T-cell (primary cell): ENCODE measurements at regions not wholly inside any gene's neighbourhood (a gene's known extent, or its start where the extent isn't known, plus 50 kb on each side); places are given as distances from the start of the nearest gene placed in this dataset.
"Not testable (repeated sequence)": the region's sequence is repeated elsewhere in the genome, so short reads cannot be mapped to it uniquely, and the experiment has no call there.

ENCODE experiments used
- ATAC-seq, 4 experiments: fragments of 200-7000 bp in 3 of 4; fragments of 150-1000 bp in 1 of 4; cut with Tn5 transposase; replicated peaks in 1 of 4; 1 replicate in 3 of 4; 2 replicates in 1 of 4; pipeline ENCODE4 v1.10.0; 2021; ENCODE audit warnings: moderate library complexity in 3 of 4, mild to moderate bottlenecking in 2 of 4, moderate number of reproducible peaks in 1 of 4
- CTCF ChIA-PET, 2 donors: fragments of 300-600 bp; sonication (Branson Sonifier 250); formaldehyde crosslinking; loops; one replicate each; lab custom pipeline; 2022; ENCODE audit warnings: antibody characterized with exemption in 2 of 2; lab: Charles Lee
- POLR2A ChIA-PET, 2 donors: fragments of 300-600 bp; sonication (Branson Sonifier 250); formaldehyde crosslinking; loops; one replicate each; lab custom pipeline; 2022; ENCODE audit warnings: antibody characterized with exemption in 2 of 2; lab: Charles Lee
- DNase-seq, 35 experiments: peaks; one replicate each; pipeline versions ENCODE4 v3.0.0 to v3.0.0-alpha.2; 2013 to 2023
- H3K27ac ChIP-seq: one replicate; pipeline ENCODE4 v1.5.1; 2013; ENCODE audit warnings: low read length
- H3K27me3 ChIP-seq, 2 experiments: replicated peaks in 1 of 2; 1 replicate in 1 of 2; 2 replicates in 1 of 2; pipeline versions ENCODE4 v1.6.1 to v1.7.0; 2013; ENCODE audit warnings: low read length in 1 of 2, mixed read lengths in 1 of 2; ENCODE audit not compliant: control insufficient read depth in 2 of 2, insufficient read depth in 2 of 2; ENCODE audit errors: extremely low read depth in 1 of 2
- H3K36me3 ChIP-seq, 2 donors: 1 replicate in 1 of 2; 2 replicates in 1 of 2; pipeline versions ENCODE4 v1.6.1 to v1.7.0; 2013; ENCODE audit warnings: low read length in 1 of 2; ENCODE audit not compliant: control insufficient read depth in 2 of 2, insufficient read depth in 1 of 2; ENCODE audit errors: extremely low read depth in 1 of 2
- H3K4me1 ChIP-seq, 2 experiments: 1 replicate in 1 of 2; 2 replicates in 1 of 2; pipeline versions ENCODE4 v1.6.1 to v1.7.0; 2013; ENCODE audit warnings: low read length in 2 of 2, mixed read lengths in 1 of 2; ENCODE audit not compliant: insufficient read depth in 2 of 2, control insufficient read depth in 1 of 2; ENCODE audit errors: extremely low read depth in 1 of 2
- H3K4me3 ChIP-seq, 2 donors: 1 replicate in 1 of 2; 2 replicates in 1 of 2; pipeline versions ENCODE4 v1.5.1 to v1.7.0; 2013; ENCODE audit warnings: mild to moderate bottlenecking in 2 of 2, low read length in 1 of 2, moderate library complexity in 1 of 2; ENCODE audit not compliant: control insufficient read depth in 1 of 2; ENCODE audit errors: extremely low read depth in 1 of 2
- H3K9me3 ChIP-seq: 2 replicates; pipeline ENCODE4 v1.7.0; 2013
- H3K27ac Mint-ChIP-seq, 2 donors: one replicate each; pipeline ENCODE4 v1.8.0; 2020 to 2021; ENCODE audit warnings: mild to moderate bottlenecking in 2 of 2, mixed read lengths in 2 of 2
- H3K27me3 Mint-ChIP-seq, 2 donors: one replicate each; pipeline ENCODE4 v1.8.0; 2021 to 2022; ENCODE audit warnings: mixed read lengths in 2 of 2
- H3K36me3 Mint-ChIP-seq: one replicate; pipeline ENCODE4 v1.8.0; 2021; ENCODE audit warnings: mixed read lengths
- H3K4me1 Mint-ChIP-seq, 3 donors: one replicate each; pipeline ENCODE4 v1.8.0; 2020 to 2022; ENCODE audit warnings: mixed read lengths in 3 of 3, mild to moderate bottlenecking in 1 of 3
- H3K4me3 Mint-ChIP-seq, 3 donors: one replicate each; pipeline ENCODE4 v1.8.0; 2020 to 2022; ENCODE audit warnings: mild to moderate bottlenecking in 3 of 3, mixed read lengths in 3 of 3, moderate library complexity in 3 of 3
- H3K9me3 Mint-ChIP-seq, 3 donors: one replicate each; pipeline ENCODE4 v1.8.0; 2020 to 2022; ENCODE audit warnings: mixed read lengths in 3 of 3
- WGBS: methylation state at CpG from one replicate; pipeline ENCODE4 v1.1.5; 2013; ENCODE audit warnings: missing lambda C conversion rate; ENCODE audit not compliant: insufficient coverage; 5-methylcytosine and 5-hydroxymethylcytosine counted together

- Mint-ChIP-seq H3K9me3 (peaks cover 0 to 10% (median 0%) of the 10 kb centered on the region in 3 donors), H3K27me3 (peaks cover 21 to 33% of the 10 kb centered on the region in 2 donors), H3K27ac (no peak overlapping the region), H3K36me3 (no peaks in the 10 kb centered on the region), H3K4me3 (no peak overlapping the region), H3K4me1 (no peaks in the 10 kb centered on the region)
- no peaks in the 10 kb centered on the region for H3K9me3 ChIP-seq
- H3K4me3 ChIP-seq, result no peak overlapping the region
- DNase-seq (no peak), ATAC-seq (no peak)
- CTCF ChIA-PET, result no interaction called here
- WGBS, result 76% methylated on average over 3 of the region's 3 CpGs
- no peaks in the 10 kb centered on the region for H3K36me3 ChIP-seq
- H3K27ac ChIP-seq, result no peak overlapping the region
- H3K27me3 ChIP-seq, result peaks cover 0 to 49% of the 10 kb centered on the region in 2 experiments
- POLR2A ChIA-PET, result no interaction called here
- no peaks in the 10 kb centered on the region for H3K4me1 ChIP-seq
Measured at GRCh38 chr9:135304886-135305285, 174.7 kb upstream of the PPP1R26 start.

DNA sequence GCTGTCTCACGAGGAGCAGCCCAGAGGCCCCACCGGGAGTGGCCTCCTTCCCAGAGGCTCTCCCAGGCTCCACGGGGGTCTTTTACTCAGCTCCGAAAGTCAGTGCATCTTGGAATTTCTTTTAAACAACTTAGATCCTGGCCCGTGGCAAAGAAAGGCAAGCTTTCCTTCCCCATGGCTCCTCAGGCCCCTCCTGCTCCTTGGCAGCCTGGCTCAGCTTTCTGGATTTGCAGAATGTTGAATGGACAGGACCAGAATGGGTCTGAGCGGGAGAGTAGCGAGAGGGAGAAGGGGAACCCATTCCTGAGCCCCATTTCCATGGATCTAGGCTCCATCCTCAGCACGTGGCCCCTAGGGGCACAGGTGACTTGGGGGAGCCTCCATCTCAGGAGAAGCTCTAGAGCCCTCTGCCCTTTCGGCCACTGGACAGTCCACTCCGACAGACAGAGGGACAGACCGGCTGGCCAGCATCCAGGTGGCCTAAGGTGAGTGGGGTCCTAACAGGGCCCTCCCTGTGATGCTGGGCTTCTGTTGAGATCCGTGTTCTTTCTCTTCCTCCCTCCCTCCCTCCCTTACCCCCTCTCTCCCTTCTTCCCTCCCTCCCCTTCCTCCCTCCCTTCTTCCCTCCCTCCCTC lies 173.9 kb upstream of the PPP1R26 start:
- Mint-ChIP-seq H3K27me3 (peaks cover 25 to 35% of the 10 kb centered on the region in 2 donors), H3K9me3 (peaks cover 0 to 13% (median 0%) of the 10 kb centered on the region in 3 donors), H3K27ac (no peak overlapping the region), H3K36me3 (no peaks in the 10 kb centered on the region), H3K4me1 (no peaks in the 10 kb centered on the region), H3K4me3 (no peak overlapping the region)
- H3K27ac ChIP-seq, result no peak overlapping the region
- no peak overlapping the region for H3K4me3 ChIP-seq
- no peaks in the 10 kb centered on the region for H3K36me3 ChIP-seq
- DNase-seq, result no peak
- WGBS, result 80% methylated on average over 6 of the region's 12 CpGs
- H3K4me1 ChIP-seq, result no peaks in the 10 kb centered on the region
- ATAC-seq, result no peak
- ChIA-PET POLR2A (no interaction called here), CTCF (no interaction called here)
- H3K9me3 ChIP-seq, result no peaks in the 10 kb centered on the region
- peaks cover 0 to 48% of the 10 kb centered on the region in 2 experiments for H3K27me3 ChIP-seq

DNA sequence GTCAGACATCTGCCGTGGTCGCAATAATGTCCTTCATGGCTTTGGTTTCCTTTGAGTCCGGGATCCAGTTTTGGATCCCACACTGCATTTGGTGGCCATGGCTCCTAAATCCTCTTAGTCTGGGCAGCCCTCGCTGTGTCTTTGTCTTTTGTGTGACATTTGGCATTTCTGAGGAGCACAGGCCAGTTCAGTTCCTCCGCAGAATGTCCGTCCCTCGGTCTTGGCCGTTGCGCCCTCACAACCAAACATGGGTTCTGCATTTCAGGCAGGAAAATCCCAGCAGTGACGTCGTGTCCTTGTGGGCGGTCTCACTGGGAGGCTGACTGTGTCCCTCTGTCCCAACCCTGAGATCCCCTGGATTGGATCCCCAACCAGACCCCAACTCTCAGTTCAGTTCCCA lies 172.9 kb upstream of the PPP1R26 start:
- no peak for ATAC-seq
- Mint-ChIP-seq H3K36me3 (no peaks in the 10 kb centered on the region), H3K27ac (no peak overlapping the region), H3K4me3 (no peak overlapping the region), H3K27me3 (peaks cover 27 to 37% of the 10 kb centered on the region in 2 donors), H3K9me3 (peaks cover 0 to 13% (median under 1%) of the 10 kb centered on the region in 3 donors), H3K4me1 (no peaks in the 10 kb centered on the region)
- Histone ChIP-seq H3K27me3 (peaks cover 0 to 37% of the 10 kb centered on the region in 2 experiments), H3K27ac (no peak overlapping the region), H3K9me3 (peaks cover under 1% of the 10 kb centered on the region), H3K4me1 (no peaks in the 10 kb centered on the region), H3K36me3 (no peaks in the 10 kb centered on the region), H3K4me3 (no peak overlapping the region)
- POLR2A ChIA-PET, result no interaction called here
- DNase-seq, result no peak
- WGBS, result 85% methylated on average over 12 of the region's 12 CpGs
- CTCF ChIA-PET, result no interaction called here

- peaks cover 0 to 31% of the 10 kb centered on the region in 2 experiments for H3K27me3 ChIP-seq
- CTCF ChIA-PET, result no interaction called here
- no peak overlapping the region for H3K27ac ChIP-seq
- Mint-ChIP-seq H3K36me3 (no peaks in the 10 kb centered on the region), H3K9me3 (peaks cover 3 to 13% (median 4%) of the 10 kb centered on the region in 3 donors), H3K27ac (no peak overlapping the region), H3K4me1 (no peaks in the 10 kb centered on the region), H3K27me3 (peaks cover 27 to 37% of the 10 kb centered on the region in 2 donors), H3K4me3 (no peak overlapping the region)
- peaks cover 2% of the 10 kb centered on the region for H3K9me3 ChIP-seq
- POLR2A ChIA-PET, result no interaction called here
- no peak for ATAC-seq
- no peaks in the 10 kb centered on the region for H3K36me3 ChIP-seq
- 83% methylated on average over 8 of the region's 8 CpGs for WGBS
- no peak overlapping the region for H3K4me3 ChIP-seq
- DNase-seq, result no peak
- H3K4me1 ChIP-seq, result no peaks in the 10 kb centered on the region
Measured at GRCh38 chr9:135307300-135307699, 172.3 kb upstream of the PPP1R26 start.

- H3K4me3 ChIP-seq, H3K4me1 ChIP-seq, H3K27ac ChIP-seq, H3K4me3 Mint-ChIP-seq, POLR2A ChIA-PET, CTCF ChIA-PET, H3K4me1 Mint-ChIP-seq, H3K9me3 ChIP-seq, H3K36me3 ChIP-seq, ATAC-seq, H3K36me3 Mint-ChIP-seq, DNase-seq, H3K27ac Mint-ChIP-seq: not testable (repeated sequence)
- Mint-ChIP-seq H3K27me3 (peaks cover 31 to 41% of the 10 kb centered on the region in 2 donors), H3K9me3 (peaks cover 8 to 17% (median 9%) of the 10 kb centered on the region in 3 donors)
- WGBS, result 88% methylated on average over 9 of the region's 10 CpGs
- H3K27me3 ChIP-seq, result peaks cover 0 to 34% of the 10 kb centered on the region in 2 experiments
Measured at GRCh38 chr9:135307919-135308318, 171.7 kb upstream of the PPP1R26 start.

- ATAC-seq, result no peak
Measured at GRCh38 chr9:135308821-135309762, 170.5 kb upstream of the PPP1R26 start.

More at GRCh38 chr9:135308821-135309762, 170.5 kb upstream of the PPP1R26 start:
- peaks cover 2% of the 10 kb centered on the region for H3K9me3 ChIP-seq
- H3K4me3 ChIP-seq, result no peak overlapping the region
- Mint-ChIP-seq H3K4me1 (no peaks in the 10 kb centered on the region), H3K27ac (no peak overlapping the region), H3K9me3 (peaks cover 12 to 19% (median 17%) of the 10 kb centered on the region in 3 donors), H3K27me3 (peaks cover 28 to 47% of the 10 kb centered on the region in 2 donors), H3K36me3 (no peaks in the 10 kb centered on the region), H3K4me3 (no peak overlapping the region)
- no peaks in the 10 kb centered on the region for H3K36me3 ChIP-seq
- 84% methylated on average over 21 of the region's 30 CpGs for WGBS
- ChIA-PET POLR2A (no interaction called here), CTCF (no interaction called here)
- H3K4me1 ChIP-seq, result no peaks in the 10 kb centered on the region
- H3K27me3 ChIP-seq, result peaks cover 0 to 34% of the 10 kb centered on the region in 2 experiments
- no peak overlapping the region for H3K27ac ChIP-seq
- no peak for DNase-seq
